Activated CD4-positive, alpha-beta T cell treated with anti-CD3 and anti-CD28 coated beads, Interleukin-2, amount 50 U/mL, for 4 hours (primary cell): ENCODE measurements at regions not wholly inside any gene's neighbourhood (a gene's known extent, or its start where the extent isn't known, plus 50 kb on each side); places are given as distances from the start of the nearest gene placed in this dataset.

Source experiments
- DNase-seq, 2 experiments: peaks; one replicate each; pipeline ENCODE4 v3.0.0-alpha.2; 2020

DNA sequence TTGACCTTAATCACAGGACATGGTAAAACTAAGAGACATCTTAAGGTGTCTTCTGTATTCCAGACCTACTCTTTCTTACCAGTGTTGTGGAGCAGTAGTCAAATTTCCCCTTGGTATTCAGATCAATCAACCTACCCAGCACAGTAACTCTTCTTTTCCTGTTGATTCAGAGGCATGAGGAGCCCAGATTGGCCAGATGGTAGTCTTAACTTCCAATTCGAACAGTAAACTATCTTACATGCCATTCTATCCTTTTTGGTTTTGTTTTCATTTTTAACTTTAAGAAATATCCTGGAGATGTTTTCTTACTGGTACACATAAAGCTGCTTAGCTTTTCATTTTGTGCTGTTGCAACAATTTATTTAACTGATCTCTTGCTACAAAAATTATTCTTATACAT is 630.3 kb upstream of the PKDCC start:
- DNase-seq: no peak

GRCh38 chr2:41420219-41420618 is 627.6 kb upstream of the PKDCC start:
- no peak for DNase-seq

GRCh38 chr2:41420872-41421271 is 626.9 kb upstream of the PKDCC start:
- no peak for DNase-seq

DNA sequence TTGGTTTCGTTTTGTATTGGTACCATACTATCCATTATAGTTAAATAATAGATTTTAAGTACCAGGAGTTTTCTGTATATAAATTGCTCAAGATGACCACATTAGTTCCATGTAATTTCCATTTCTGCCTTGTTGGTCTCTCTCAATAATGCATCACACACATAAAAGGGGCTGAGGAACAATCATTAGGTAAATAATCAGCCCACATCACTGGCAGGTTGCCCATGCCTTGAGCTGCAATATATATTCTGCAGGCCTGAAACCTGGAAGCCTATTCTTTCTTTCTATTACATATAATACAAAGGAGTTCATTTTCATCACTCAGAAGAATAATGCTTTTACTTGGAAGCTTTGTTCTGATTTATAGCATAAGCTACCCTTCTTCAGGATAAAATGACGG is 616.1 kb upstream of the PKDCC start:
- DNase-seq: no peak

- DNase-seq: no peak
Measured at GRCh38 chr2:41432459-41432858, 615.4 kb upstream of the PKDCC start.

DNA sequence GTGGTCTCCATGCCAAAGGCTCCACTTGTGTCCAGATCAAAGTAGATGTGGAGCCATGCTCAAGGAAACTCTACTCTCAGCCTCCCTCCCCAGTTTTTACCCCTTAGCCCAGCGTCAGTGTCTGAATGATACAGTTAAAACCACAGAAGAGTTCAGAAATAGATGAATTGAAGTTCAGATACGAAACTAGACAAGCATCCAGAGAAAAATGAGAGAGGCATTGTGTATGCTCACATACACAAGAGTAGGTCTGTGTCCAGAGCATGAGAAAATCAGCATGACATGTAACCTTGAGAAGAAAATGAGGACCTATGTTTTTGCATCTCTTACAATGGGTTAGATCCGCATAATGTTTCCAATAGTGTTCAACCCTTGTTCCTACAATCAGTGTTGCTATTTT is 612.8 kb upstream of the PKDCC start:
- DNase-seq: no peak

DNA sequence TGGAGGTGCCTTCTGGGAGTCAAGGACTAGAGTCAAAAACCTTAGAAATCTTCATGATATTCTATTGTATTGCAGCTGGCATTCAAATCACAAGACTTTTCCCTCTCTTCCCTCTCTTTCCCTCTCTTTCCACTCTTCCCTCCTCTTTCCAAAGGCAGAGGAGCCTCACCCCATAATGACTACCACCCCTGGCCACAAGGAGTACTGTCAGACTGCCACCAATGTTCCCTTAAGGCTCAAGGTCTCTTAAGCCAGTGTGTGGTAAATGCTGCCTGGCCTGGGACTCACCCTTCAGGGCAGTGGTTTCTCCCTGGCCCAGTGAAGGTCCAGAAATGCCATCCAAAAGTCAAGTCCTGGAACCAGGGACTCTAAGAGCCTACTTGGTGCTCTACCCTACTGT is 605.9 kb upstream of the PKDCC start:
- DNase-seq: no peak

DNA sequence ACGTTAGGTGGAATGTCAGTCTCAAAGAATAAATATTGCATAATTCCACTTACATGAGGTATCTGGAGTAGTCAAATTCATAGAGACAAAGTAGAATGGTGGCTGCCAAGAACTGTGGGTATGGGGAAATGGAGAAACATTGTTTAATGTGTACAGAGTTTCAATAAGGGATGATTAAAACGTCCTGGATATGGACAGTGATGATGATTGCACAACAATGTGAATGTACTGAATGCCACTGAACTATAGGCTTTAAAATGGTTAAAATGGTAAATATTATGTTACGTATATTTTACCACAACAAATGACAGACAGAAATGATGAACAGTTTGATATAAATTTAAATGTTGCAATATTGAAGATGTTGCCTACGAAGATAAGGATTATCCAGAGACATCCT is 602.0 kb upstream of the PKDCC start:
- DNase-seq: no peak

- DNase-seq: no peak
Measured at GRCh38 chr2:41446266-41446665, 601.6 kb upstream of the PKDCC start.

DNA sequence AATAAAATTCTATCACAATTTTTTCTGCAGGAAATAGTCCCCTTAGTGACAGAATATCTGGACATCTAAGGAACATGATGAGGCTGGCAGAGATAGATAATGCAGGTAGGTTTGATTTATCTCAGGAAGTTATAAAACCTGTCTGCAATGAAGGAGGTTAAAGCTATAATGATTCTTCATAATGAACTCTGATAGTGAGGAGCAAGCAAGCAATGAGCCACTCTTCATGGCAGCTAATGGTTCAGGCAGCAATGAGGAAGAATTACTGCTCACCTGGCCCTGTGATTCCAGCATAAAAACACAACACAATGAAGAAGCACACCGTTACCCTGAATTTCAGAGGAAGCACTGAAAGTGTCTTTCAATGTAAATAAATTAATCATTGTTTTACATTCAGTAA is 599.6 kb upstream of the PKDCC start:
- no peak for DNase-seq

- DNase-seq: no peak
Measured at GRCh38 chr2:41457026-41457425, 590.8 kb upstream of the PKDCC start.

DNA sequence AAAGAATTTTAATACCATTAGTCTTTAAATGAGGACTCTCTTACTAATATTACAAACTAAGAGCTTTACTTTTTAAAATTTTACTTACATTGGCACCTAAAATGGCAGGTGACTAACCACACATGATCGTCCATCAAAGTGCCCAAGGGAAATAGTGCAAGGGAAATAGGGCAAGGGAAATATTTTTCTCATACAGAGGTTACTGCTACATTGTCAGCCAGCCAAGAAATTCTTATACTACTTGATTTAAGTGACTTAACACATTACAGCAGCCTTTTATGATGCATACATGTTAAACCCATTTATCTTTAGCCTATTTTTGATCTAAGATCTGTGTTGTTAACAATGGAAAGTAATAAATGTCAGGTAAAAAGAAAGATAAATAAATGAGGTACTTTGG is 587.2 kb upstream of the PKDCC start:
- no peak for DNase-seq

DNA sequence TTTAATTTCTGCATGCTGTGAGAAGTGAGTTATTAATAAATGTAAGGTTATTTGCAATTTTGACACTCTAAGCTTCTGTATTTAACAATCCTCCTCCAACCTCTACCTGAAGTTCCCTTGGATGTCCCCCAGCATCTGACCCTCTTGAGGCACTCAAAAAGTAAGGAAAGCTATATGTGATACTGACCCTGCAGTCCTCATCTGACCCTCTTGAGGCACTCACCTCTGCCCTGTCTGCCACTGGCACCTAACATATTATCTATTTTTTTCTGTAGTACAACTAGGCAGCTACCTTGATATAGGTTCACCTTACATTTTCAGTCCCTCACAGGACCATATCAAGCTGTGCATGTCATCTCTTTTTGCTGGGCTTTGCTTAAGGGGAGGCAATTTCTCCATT is 583.4 kb upstream of the PKDCC start:
- no peak for DNase-seq

GRCh38 chr2:41475959-41476358 is 571.9 kb upstream of the PKDCC start:
- DNase-seq: no peak

DNA sequence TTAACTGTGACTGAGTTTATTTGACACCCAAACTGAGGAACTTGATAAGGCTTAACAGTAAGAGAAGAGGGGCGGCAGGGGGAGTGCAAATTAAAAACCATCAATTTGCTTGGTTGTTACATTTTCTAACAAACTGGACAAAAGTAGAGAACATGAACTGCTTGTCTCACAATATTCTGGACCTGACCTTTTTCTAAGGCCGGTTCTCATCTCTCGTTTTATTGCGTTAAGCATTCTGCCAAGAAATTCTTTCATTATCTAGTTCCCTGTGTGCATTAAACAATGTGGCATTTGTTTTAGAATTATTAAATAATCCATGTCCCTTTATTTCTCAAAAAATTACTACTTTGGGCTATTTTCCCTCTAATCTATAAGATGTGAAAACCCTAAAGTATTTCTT is 565.2 kb upstream of the PKDCC start:
- DNase-seq: no peak

DNA sequence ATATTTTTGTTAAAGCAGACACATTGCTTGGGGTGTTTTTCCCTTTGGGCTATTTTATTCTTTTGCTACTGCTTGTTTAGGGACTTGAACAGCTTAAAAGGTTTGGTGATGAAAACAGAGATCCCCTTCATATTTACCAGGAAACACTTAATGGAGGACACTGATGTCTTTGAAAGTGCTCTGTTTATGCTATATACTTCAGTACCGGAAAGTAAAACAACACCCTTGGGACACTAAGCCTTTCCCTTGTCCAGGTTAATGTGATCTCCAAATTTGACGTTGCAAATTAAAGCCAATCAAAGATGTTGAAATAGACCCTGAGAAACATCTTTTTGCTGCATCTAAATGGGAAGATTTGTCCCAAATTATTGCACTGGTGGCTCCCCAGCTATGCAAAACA is 564.6 kb upstream of the PKDCC start:
- no peak for DNase-seq

DNA sequence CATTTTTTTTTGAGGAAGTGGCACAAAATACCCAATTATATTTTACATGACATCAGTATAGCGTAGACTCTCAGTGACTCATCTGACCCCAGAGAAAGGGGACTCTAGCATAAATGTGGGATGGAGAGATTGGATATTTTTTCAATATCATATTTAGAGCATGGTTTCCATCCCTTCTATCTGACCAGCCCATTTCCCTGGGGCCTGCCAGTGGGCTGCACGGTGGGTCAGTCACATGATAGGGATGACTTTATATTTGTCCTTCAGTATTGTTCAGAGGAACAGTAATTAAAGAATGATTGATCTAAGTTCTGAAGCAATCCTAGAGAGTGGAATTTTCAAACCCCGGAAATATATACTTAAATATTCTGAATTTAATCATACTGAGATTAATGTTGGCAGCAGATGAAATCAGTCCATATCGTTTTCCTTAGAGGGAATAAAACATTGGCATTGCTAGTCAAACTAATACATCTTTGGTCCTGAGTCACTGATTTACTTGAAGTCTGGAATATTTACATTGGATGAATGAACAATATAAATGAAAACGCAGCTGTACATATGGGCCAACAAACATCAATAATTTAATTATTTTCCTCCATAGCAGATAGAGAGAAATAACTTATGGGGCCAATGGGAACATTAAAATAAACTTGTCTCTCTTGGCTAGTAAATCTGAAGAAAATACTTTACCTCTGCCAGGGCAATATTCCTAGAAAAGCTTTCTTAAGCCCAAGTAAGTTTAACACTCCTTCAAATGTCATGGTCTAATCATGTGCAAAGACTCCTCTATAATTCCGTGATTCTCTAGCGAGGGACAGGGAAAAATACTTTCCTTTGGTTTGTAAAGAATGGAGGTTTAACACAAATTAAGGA is 563.6 kb upstream of the PKDCC start:
- DNase-seq: no peak

- DNase-seq: no peak
Measured at GRCh38 chr2:41484858-41485234, 563.0 kb upstream of the PKDCC start.

DNA sequence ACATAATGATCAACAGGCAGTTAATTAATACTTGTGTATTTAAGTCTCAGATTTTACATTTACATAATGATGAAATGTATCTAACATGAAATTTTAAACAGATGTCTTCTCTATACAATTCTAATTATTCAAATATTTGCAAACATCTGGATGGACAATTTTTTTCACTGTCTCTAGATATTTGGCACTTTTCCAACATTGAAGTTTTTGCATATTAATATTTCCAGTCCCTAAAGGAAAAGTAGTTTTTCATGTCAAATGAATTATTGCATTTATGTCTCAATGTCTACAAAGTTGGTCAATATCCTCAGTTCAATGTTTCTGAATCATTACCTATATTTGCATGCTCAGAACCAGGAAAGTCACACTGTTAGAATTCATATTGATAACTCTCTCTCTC is 560.9 kb upstream of the PKDCC start:
- DNase-seq: no peak

DNA sequence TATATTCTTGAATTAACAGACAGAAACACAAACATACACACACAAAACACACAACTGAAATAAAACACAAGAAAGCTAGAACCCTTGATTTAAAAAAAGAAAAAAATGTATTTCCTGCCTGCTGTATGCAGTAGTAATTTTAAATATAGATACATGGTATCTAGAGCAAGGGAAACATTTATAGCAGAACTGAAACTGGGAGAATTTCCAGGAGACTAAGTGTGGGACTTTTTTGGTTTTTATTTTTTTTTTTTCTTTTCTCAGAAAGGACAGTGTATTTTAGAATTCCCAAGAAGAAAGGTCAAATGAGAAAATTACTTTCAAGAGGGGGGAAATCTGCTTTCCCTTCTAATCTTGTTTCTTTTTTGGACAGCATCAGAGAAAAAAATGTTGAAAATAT is 558.9 kb upstream of the PKDCC start:
- DNase-seq: no peak

DNA sequence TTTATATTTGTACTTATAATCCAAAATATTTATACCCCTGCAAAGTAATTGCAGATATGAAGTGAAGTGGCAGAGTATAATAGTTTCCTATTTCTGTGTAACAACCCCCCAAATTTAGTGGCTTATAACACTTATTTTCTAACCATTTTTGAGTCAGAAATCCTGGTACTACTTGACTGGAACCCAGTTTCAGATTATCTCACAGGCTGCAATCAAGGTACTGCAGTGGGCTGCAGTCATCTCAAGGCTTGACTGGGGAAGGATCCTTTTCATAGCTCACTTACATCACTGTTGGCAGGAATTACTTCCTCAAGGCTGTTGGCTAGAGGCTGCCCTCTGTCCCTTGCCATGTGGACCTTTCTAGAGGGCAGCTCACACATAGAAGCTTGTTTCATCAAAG is 558.2 kb upstream of the PKDCC start:
- no peak for DNase-seq

- no peak for DNase-seq
Measured at GRCh38 chr2:41495050-41495449, 552.8 kb upstream of the PKDCC start.

- no peak for DNase-seq
Measured at GRCh38 chr2:41496908-41497307, 550.9 kb upstream of the PKDCC start.

DNA sequence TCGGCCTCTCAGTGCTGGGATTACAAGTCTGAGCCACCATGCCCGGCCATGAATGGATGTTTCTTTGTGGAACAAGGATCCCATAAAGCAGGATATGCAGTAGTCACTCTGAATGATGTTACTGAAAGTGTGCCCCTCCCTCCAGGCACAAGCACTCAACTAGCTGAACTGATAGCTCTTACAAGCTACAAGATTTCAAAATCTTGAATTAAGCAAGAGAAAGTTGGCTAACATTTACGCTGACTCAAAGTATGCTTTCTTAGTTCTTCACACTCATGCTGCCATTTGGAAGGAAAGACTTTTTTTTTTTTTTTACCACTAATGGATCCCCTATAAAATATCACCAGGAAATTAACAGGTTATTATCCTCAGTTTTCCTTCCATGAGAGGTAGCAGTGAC is 549.0 kb upstream of the PKDCC start:
- DNase-seq: no peak

GRCh38 chr2:41500895-41501294 is 546.9 kb upstream of the PKDCC start:
- no peak for DNase-seq
